H7 (cell line): ENCODE measurements at regions not wholly inside any gene's neighbourhood (a gene's known extent, or its start where the extent isn't known, plus 50 kb on each side); places are given as distances from the start of the nearest gene placed in this dataset.
A peak's percentile ranks its signal among the peaks of the same experiment; 100 is the strongest.
"Not testable (repeated sequence)": the region's sequence is repeated elsewhere in the genome, so short reads cannot be mapped to it uniquely, and the experiment has no call there.

Experiments
- DNase-seq: peaks from one replicate; pipeline ENCODE4 v3.0.0; 2012
- H3K27me3 ChIP-seq: 2 replicates; pipeline ENCODE4 v1.6.0; 2011; ENCODE audit warnings: mild to moderate bottlenecking, low read length; ENCODE audit not compliant: control insufficient read depth, insufficient read depth
- H3K36me3 ChIP-seq: replicated peaks from 2 replicates; pipeline ENCODE4 v1.5.1; 2011; ENCODE audit warnings: low read length; ENCODE audit not compliant: control insufficient read depth, insufficient read depth
- H3K4me3 ChIP-seq: 2 replicates; pipeline ENCODE4 v1.5.1; 2011; ENCODE audit warnings: low read depth, mild to moderate bottlenecking, control low read depth, low read length, moderate library complexity; ENCODE audit not compliant: insufficient read depth

DNA sequence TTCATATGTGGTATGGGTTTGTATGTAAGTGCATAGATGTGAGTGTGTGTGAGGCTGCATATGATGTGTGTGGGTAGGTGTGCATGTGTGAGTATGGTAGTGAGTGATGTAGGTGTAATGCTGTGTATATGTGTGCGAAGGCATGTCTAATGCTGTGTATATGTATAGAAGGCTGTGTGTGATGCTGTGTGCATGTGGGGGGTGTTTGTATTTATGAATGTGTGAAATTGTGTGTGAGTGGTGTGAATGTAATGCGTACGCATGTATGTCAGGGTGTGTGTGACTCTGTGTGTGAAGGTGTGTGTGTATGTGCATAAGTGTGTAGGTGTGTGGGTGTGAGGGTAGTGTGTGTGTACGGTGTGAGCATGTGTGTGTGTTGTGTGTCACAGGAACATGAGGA lies 300.0 kb downstream of the OMA1 start:
- no peak overlapping the region for H3K4me3 ChIP-seq
- H3K36me3 ChIP-seq: no peaks in the 10 kb centered on the region
- peaks cover 39% of the 10 kb centered on the region for H3K27me3 ChIP-seq
- DNase-seq: no peak

DNA sequence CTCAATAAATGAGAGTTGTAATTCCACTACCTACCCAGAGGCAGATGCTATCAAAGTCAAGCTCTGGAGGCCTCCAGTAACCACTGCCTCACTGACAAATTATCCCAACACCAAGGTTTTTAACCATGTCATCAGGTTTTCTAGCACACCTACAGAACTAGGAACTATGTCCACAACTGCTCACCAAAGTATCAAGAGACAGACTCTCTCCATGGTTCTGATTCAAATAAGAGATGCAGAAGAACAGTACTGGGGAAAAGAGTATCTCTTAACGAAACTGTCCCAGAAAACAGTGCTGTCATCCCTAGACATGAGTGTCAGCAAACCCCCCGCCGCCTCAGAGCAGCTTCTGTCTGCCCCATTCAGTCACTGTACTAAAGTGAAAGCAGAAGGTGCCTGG lies 301.7 kb downstream of the OMA1 start:
- no peak for DNase-seq
- peaks cover 30% of the 10 kb centered on the region for H3K27me3 ChIP-seq
- H3K36me3 ChIP-seq: no peaks in the 10 kb centered on the region
- no peak overlapping the region for H3K4me3 ChIP-seq

DNA sequence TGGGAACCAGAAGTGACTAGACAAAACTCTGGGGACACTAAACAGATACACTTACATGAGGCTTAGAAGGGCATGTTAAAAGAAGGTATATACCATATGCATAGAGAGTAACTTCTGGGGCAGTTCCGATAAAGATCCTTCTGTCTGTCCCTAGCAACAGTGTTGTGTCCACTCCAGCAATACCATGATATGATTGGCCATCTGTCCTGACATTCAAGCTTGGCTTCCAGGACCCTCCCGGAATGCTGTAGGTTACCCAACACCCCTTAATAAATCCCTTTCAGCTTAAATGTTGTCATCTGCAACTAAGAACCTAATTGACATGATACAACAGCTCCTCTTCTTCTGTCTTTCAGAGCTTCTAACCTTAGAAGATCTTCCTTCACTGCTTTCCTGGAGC lies 307.7 kb downstream of the OMA1 start:
- H3K4me3 ChIP-seq: no peak overlapping the region
- no peak for DNase-seq
- no peaks in the 10 kb centered on the region for H3K27me3 ChIP-seq
- H3K36me3 ChIP-seq: no peaks in the 10 kb centered on the region

DNA sequence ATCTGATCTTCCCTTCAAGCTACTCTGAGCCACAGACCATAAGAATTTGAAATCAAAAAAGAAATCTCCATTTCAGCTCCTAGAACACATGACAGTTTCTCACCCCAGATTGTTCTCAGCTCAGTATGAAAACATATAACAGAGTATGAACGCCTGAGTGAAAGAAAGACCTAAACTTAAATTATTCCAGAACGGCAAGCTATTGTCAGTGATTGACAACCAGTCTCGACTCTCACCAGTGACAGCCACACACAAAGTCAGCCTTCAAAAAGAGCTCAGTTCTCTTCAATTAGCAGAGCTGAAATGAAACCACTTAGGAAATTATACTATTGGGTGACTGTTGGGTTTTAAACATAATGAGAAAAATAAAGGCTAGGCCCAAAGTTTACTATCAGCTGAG lies 312.8 kb downstream of the OMA1 start:
- no peak overlapping the region for H3K4me3 ChIP-seq
- no peaks in the 10 kb centered on the region for H3K36me3 ChIP-seq
- no peaks in the 10 kb centered on the region for H3K27me3 ChIP-seq
- DNase-seq: no peak

DNA sequence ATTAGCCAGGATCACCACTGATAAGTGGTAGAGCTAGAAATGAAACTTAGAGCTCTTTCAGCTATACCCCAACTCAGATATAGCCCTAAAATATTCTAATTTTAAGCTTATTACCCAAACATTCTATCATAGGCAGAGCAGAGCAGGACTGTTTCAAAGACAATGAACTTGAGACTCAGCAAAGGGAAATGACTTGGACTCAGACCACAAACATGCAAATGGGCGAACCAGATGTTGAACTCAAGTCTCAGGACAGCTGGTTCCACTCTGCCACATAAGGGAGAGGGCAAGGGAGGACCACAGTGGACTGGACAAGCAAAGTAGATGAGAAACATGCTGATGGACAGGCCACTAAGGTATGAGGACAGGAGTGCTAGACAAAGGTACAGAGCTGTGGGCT lies 315.3 kb downstream of the OMA1 start:
- no peak for DNase-seq
- Histone ChIP-seq H3K36me3 (no peaks in the 10 kb centered on the region), H3K27me3 (no peaks in the 10 kb centered on the region; the same call in 1 of the 2 replicates), H3K4me3 (no peak overlapping the region)

DNA sequence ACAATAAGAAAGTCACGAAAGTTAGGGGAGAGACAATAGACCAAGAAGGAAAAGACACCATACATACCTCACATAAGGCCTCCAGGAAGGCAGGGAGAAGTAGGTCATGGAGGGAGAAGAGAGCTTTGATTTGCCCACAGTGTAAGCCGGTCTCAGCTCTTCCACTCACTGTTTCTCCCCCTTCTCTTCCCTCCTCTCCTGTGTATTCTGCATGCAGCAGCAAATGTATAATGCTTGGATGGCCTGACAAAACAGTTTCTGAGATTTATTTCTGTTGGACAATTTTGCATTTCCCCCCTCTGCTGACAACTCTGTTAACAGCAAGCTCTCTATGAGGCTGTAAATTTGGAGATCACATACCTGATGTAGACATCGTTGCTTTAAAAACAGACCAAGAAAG lies 318.9 kb downstream of the OMA1 start:
- Histone ChIP-seq H3K4me3 (no peak overlapping the region), H3K27me3 (no peaks in the 10 kb centered on the region; the same call in 1 of the 2 replicates), H3K36me3 (no peaks in the 10 kb centered on the region)
- no peak for DNase-seq

DNA sequence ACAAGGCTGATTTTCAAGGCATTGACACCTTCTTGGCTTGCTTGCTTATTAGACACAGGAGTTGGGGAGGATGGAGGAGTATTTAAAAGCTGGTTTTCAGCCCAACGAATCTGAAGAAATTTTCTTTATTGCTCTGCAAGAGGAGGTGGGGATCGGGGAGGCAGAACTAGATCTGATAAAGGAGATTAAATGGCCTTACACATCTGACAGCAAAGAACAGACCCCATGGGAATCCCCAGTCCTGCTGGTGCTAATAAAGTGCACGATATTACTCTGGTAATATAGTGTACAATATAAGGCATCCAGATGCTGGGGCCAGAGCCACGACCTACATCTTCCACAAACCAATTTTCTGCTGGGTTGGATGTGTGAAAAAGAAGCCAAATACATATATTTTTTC lies 323.0 kb downstream of the OMA1 start:
- Histone ChIP-seq H3K27me3 (no peaks in the 10 kb centered on the region; the same call in 1 of the 2 replicates), H3K4me3 (no peak overlapping the region), H3K36me3 (no peaks in the 10 kb centered on the region)
- no peak for DNase-seq

DNA sequence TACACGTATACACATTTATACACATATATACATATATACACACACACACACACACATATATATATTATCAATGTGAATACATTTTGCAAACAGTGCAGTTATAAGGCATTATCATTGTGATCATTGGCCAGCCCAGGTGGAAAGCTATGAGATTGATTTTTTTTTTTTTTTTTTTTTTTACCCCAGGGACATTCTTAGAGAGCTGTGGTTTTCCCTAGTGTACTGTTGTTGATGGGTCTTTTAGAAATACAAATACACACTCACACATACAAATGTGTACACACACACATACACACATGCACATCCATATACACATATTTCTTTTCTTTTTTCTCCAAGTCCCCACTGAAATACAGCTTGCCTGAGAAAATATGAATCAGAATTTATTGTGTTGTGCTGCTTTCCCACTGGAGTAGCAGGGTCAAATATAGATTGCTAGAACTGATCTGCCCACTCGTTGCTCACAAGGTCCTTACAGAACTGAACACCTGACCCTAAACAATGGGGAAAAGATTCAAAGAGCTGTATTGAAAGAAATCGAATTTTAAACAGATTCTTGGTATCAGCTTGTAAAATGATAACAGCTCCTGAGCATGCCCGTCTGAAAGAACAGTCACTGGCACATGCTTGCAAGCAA lies 325.6 kb downstream of the OMA1 start:
- no peak for DNase-seq
- no peak overlapping the region for H3K4me3 ChIP-seq

DNA sequence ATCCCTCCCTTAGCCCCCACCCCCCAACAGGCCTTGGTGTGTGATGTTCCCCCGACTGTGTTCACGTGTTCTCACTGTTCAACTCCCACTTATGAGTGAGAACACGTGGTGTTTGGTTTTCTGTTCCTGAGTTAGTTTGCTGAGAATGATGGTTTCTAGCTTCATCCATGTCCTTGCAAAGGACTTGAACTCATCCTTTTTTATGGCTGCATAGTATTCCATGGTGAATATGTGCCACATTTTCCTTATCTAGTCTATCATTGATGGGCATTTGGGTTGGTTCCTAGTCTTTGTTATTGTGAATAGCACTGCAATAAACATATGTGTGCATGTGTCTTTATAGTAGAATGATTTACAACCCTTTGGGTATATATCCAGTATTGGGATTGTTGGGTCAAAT lies 330.4 kb downstream of the OMA1 start:
- not testable (repeated sequence) for H3K36me3 ChIP-seq, H3K4me3 ChIP-seq, DNase-seq, H3K27me3 ChIP-seq

More for the DNA sequence above, 325.6 kb downstream of the OMA1 start:
- H3K27me3 ChIP-seq: no peaks in the 10 kb centered on the region; the same call in 1 of the 2 replicates
- no peaks in the 10 kb centered on the region for H3K36me3 ChIP-seq

DNA sequence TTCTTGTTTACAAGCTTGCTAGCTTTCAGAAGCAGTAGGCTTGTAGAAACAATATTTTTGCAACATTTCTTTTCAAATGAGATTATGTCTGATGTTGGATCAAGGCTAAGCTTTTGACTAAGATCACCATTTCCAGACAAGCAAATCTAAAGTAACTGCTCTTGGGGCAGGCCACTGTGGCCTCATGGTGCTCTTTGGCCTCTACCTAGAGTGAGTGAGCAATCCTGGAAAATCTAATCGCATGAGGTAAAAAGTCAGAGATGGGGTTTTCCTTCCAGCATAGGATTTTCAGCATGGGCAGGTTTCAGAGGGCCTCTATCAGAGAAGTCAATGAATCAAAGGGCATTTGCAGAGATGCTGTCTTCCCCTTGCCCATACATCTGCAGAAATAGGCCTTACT lies 331.9 kb downstream of the OMA1 start:
- no peak overlapping the region for H3K4me3 ChIP-seq
- no peaks in the 10 kb centered on the region for H3K36me3 ChIP-seq
- no peak for DNase-seq
- H3K27me3 ChIP-seq: no peaks in the 10 kb centered on the region; the same call in 1 of the 2 replicates

DNA sequence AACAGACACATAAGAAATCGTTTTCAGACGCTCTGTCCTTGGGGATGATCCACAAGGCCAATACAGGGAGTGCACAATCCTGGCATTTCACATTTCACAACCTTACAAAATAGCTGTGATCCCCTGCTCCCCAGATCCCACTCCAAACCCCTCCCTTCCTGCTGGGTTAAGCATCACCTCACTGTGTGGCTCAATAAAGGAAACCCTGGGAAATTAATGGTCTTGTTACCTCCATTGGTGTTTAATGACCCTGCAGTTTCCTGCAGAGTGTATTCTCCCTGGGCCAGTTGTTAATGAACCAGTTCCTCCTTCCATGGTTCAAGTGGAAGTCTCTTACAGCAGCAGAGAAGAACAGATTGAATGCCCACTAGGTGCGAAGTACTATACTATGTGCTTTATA lies 334.7 kb downstream of the OMA1 start:
- DNase-seq: no peak
- Histone ChIP-seq H3K27me3 (no peaks in the 10 kb centered on the region; the same call in 1 of the 2 replicates), H3K4me3 (no peak overlapping the region), H3K36me3 (no peaks in the 10 kb centered on the region)

DNA sequence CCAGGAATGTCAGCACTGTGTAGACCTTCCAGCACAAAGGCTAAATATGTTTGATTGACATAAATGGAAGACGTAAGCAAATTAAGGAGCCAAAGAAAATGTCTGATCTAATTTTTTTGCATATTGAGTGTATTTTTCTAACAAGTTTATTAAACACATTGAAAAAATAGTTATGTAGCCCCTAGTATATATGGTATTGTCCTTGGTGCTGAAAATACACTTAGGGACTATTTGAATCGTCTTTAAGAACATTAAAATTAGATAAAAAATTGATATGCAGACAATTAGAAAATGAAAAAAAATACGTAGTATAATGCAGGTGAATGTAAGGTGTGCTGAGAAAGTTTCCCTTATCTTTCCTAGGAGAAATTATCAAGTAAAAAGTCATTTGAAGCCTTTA lies 337.0 kb downstream of the OMA1 start:
- no peak overlapping the region for H3K4me3 ChIP-seq
- no peaks in the 10 kb centered on the region for H3K36me3 ChIP-seq
- H3K27me3 ChIP-seq: no peaks in the 10 kb centered on the region; the same call in 1 of the 2 replicates
- no peak for DNase-seq

DNA sequence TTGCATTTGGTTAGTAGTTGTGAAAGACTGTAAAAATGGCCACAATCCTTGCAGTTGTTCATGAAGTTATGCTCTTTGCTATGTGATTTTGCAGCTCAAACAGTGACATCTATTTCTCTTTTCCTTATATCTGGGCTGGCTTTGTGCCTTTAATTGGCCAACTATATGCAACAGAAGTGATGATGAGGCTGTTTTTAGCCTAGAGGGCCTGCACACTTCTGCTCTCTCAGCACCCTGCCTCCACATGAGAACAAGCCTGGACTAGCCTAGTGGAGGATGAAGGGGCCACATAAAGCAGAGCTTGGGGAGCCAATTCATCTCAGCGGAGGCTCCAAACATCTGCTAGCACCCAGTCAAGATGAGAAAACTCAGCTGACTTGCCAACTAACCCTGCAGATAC lies 339.8 kb downstream of the OMA1 start:
- no peak for DNase-seq
- H3K36me3 ChIP-seq: no peaks in the 10 kb centered on the region
- no peak overlapping the region for H3K4me3 ChIP-seq
- no peaks in the 10 kb centered on the region; the same call in 1 of the 2 replicates for H3K27me3 ChIP-seq

DNA sequence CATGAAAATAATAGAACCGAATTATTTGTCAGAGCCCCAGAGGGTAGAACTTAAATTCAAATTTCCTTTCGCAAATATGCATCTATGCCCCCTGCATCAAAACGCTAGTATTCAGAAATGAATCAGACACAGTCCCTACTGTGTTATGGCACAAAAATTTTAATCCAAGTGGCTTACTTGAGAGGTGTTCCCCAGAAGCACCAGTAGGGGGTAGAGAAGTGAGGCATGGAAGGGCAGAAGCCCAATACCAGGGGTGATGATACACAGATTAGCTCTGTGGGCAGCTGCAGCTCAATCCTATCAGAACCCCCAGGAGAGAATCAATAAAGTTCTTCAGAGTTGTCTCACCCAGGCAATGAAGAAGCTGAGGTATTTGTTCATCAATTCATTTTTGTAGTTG lies 342.2 kb downstream of the OMA1 start:
- no peaks in the 10 kb centered on the region; the same call in 1 of the 2 replicates for H3K27me3 ChIP-seq
- DNase-seq: peak; percentile 36
- H3K36me3 ChIP-seq: no peaks in the 10 kb centered on the region
- H3K4me3 ChIP-seq: no peak overlapping the region

DNA sequence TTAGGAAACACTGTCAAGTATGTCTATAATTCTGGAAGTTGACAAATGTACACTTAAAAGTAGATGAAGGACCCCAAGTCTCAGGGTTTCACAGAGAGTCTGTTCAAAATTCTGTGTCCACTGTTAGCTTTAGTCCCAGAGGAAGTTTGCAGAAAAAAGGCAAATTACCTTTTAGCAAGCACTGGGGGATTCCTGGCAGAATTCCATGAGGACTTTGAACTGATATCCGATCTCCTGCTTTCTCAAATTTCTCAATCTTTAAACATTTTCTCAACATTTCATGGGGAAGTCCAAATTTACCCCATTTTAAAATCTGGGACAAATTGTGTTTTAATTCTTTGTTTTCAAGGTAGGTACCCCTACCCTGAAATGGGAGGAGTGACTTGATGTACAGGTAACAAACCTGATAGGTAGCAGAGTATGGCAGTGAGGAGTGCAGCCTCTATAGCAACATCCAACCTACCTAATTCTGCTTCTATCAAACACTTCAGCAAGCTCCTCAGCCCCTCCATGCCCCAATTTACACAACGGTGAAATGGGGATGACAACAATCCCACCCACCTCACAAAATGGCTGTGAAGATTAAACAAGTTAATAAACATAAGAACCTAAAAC lies 344.9 kb downstream of the OMA1 start:
- no peak for DNase-seq
- no peaks in the 10 kb centered on the region for H3K27me3 ChIP-seq
- no peak overlapping the region for H3K4me3 ChIP-seq
- no peaks in the 10 kb centered on the region for H3K36me3 ChIP-seq
